SK-N-SH (cell line): ENCODE measurements at regions not wholly inside any gene's neighbourhood (a gene's known extent, or its start where the extent isn't known, plus 50 kb on each side); places are given as distances from the start of the nearest gene placed in this dataset.

Experiments
- CTCF ChIA-PET: fragments of 300-600, 350-600 bp; formaldehyde crosslinking; extraction: SDS; loops from one replicate; lab custom pipeline; 2021; lab: Yijun Ruan, JAX
- POLR2A ChIA-PET: fragments of 350-600 bp; sonication (Branson Sonifier 250); formaldehyde crosslinking; extraction: SDS; loops from one replicate; lab custom pipeline; 2020; ENCODE audit warnings: antibody characterized with exemption, inconsistent platforms; lab: Yijun Ruan, JAX
- DNase-seq: peaks from one replicate; pipeline ENCODE4 v3.0.0; 2012
- H2AFZ ChIP-seq: fragments of 200-600 bp; sonication (generic); 2 replicates; pipeline ENCODE4 v1.8.1; 2016; ENCODE audit warnings: antibody characterized with exemption, mild to moderate bottlenecking, low read depth
- H3F3A ChIP-seq: fragments of 200-600 bp; sonication (generic); replicated peaks from 2 replicates; pipeline ENCODE3; 2016; ENCODE audit warnings: antibody characterized with exemption, mild to moderate bottlenecking; ENCODE audit not compliant: insufficient read depth
- H3K27ac ChIP-seq, 2 experiments: fragments of 200-500 bp in 1 of 2; fragments of 200-600 bp in 1 of 2; sonication (Bioruptor generic) in 1 of 2; sonication (generic), shearing (Covaris generic) in 1 of 2; 2 replicates each; pipeline versions ENCODE4 v1.5.1 to v1.6.1; 2014 to 2016; ENCODE audit warnings: low read depth in 2 of 2, inconsistent platforms in 1 of 2, low read length in 1 of 2, mild to moderate bottlenecking in 1 of 2, mixed read lengths in 1 of 2
- H3K27me3 ChIP-seq: fragments of 200-600 bp; sonication (generic), shearing (Covaris generic); 2 replicates; pipeline ENCODE4 v1.6.1; 2016; ENCODE audit warnings: mixed run types; ENCODE audit not compliant: insufficient read depth
- H3K36me3 ChIP-seq, 2 experiments: fragments of 200-500 bp in 1 of 2; fragments of 200-600 bp in 1 of 2; sonication (Bioruptor generic) in 1 of 2; sonication (generic) in 1 of 2; replicated peaks in 1 of 2; 2 replicates each; pipeline versions ENCODE3 to v1.5.1; 2014 to 2016; ENCODE audit warnings: low read length in 1 of 2, mild to moderate bottlenecking in 1 of 2; ENCODE audit not compliant: insufficient read depth in 2 of 2, control insufficient read depth in 1 of 2
- H3K4me1 ChIP-seq, 2 experiments: fragments of 200-500 bp in 1 of 2; fragments of 200-600 bp in 1 of 2; sonication (Bioruptor generic) in 1 of 2; sonication (generic), shearing (Covaris generic) in 1 of 2; 2 replicates each; pipeline versions ENCODE4 v1.5.1 to v1.6.1; 2014 to 2016; ENCODE audit warnings: low read depth in 1 of 2, low read length in 1 of 2, mixed run types in 1 of 2; ENCODE audit not compliant: insufficient read depth in 2 of 2, control insufficient read depth in 1 of 2
- H3K4me2 ChIP-seq: fragments of 200-600 bp; sonication (generic), shearing (Covaris generic); 2 replicates; pipeline ENCODE4 v1.6.1; 2017; ENCODE audit warnings: mixed run types
- H3K4me3 ChIP-seq, 2 experiments: fragments of 200-500 bp in 1 of 2; fragments of 200-600 bp in 1 of 2; sonication (Bioruptor generic) in 1 of 2; sonication (generic), shearing (Covaris generic) in 1 of 2; 2 replicates each; pipeline versions ENCODE4 v1.5.1 to v1.8.1; 2014 to 2016; ENCODE audit warnings: low read depth in 2 of 2, inconsistent platforms in 1 of 2, low read length in 1 of 2, mild to moderate bottlenecking in 1 of 2, mixed read lengths in 1 of 2, moderate library complexity in 1 of 2
- H3K79me2 ChIP-seq: fragments of 200-600 bp; sonication (generic); 2 replicates; pipeline ENCODE4 v1.8.1; 2017; ENCODE audit warnings: mild to moderate bottlenecking; ENCODE audit not compliant: insufficient read depth
- H3K9ac ChIP-seq: fragments of 200-600 bp; sonication (generic); 2 replicates; pipeline ENCODE4 v1.6.1; 2017; ENCODE audit warnings: mixed run types
- H3K9me2 ChIP-seq: fragments of 200-600 bp; sonication (generic); 2 replicates; pipeline ENCODE4 v1.6.1; 2017; ENCODE audit warnings: mixed run types
- H3K9me3 ChIP-seq: fragments of 200-600 bp; sonication (generic); 2 replicates; pipeline ENCODE4 v1.6.1; 2017; ENCODE audit warnings: mixed run types, mild to moderate bottlenecking, moderate library complexity
- H4K20me1 ChIP-seq: fragments of 200-600 bp; sonication (generic); 2 replicates; pipeline ENCODE4 v1.6.1; 2017; ENCODE audit warnings: mild to moderate bottlenecking, mixed run types; ENCODE audit not compliant: insufficient read depth
- CHD2 ChIP-seq: fragments of 150-350 bp; IDR thresholded peaks from 2 replicates; pipeline ENCODE4 v1.6.1; 2018; ENCODE audit warnings: low read length; ENCODE audit not compliant: partially characterized antibody
- ELF1 ChIP-seq: IDR thresholded peaks from 2 replicates; pipeline ENCODE4 v1.4.0; 2012
- EZH2phosphoT487 ChIP-seq: fragments of 200-600 bp; sonication (generic); IDR thresholded peaks from 2 replicates; pipeline ENCODE4 v1.6.1; 2017; ENCODE audit warnings: low read depth, mixed run types, mild to moderate bottlenecking, antibody characterized with exemption, moderate library complexity, borderline replicate concordance
- FOSL2 ChIP-seq: IDR thresholded peaks from 2 replicates; pipeline ENCODE4 v1.4.0; 2012; ENCODE audit warnings: low read depth, mild to moderate bottlenecking, moderate library complexity, borderline replicate concordance
- GABPA ChIP-seq: IDR thresholded peaks from 2 replicates; pipeline ENCODE4 v1.4.0; 2012; ENCODE audit warnings: low read depth, mild to moderate bottlenecking
- JUND ChIP-seq: IDR thresholded peaks from 2 replicates; pipeline ENCODE4 v1.4.0; 2012
- RCOR1 ChIP-seq: fragments of 150-350 bp; IDR thresholded peaks from 2 replicates; pipeline ENCODE4 v1.6.1; 2017; ENCODE audit warnings: antibody characterized with exemption, low read length
- RFX5 ChIP-seq: IDR thresholded peaks from 2 replicates; pipeline ENCODE4 v1.6.1; 2012; ENCODE audit warnings: mild to moderate bottlenecking, improper control_type of control experiment, low read length
- SIN3A ChIP-seq: IDR thresholded peaks from 2 replicates; pipeline ENCODE4 v1.6.1; 2012; ENCODE audit warnings: low read depth, mild to moderate bottlenecking, low read length, moderate library complexity, borderline replicate concordance
- SMC3 ChIP-seq: IDR thresholded peaks from 2 replicates; pipeline ENCODE4 v1.6.1; 2012; ENCODE audit warnings: low read depth, low read length, improper control_type of control experiment
- WGBS: methylation state at CpG from one replicate; pipeline ENCODE4 v1.1.6; 2017; ENCODE audit warnings: low lambda C conversion rate; 5-methylcytosine and 5-hydroxymethylcytosine counted together
- TF ChIP-seq, protein P1 (sequence below): fragments of 150-350 bp; IDR thresholded peaks from 2 replicates; pipeline ENCODE4 v1.6.1; 2016; ENCODE audit warnings: mild to moderate bottlenecking, low read depth, low read length
- TF ChIP-seq, protein P2 (sequence below): IDR thresholded peaks from 2 replicates; pipeline ENCODE4; 2012
- TF ChIP-seq, protein P3 (sequence below): IDR thresholded peaks from 2 replicates; pipeline ENCODE4 v1.4.0; 2012; ENCODE audit warnings: low read depth, borderline replicate concordance
- TF ChIP-seq, protein P4 (sequence below): IDR thresholded peaks from 2 replicates; pipeline ENCODE4 v1.4.0; 2012; ENCODE audit warnings: low read depth, borderline replicate concordance
- TF ChIP-seq, protein P5 (sequence below): IDR thresholded peaks from 2 replicates; pipeline ENCODE4 v1.6.1; 2012; ENCODE audit warnings: mild to moderate bottlenecking, low read depth, low read length, moderate library complexity

DNA sequence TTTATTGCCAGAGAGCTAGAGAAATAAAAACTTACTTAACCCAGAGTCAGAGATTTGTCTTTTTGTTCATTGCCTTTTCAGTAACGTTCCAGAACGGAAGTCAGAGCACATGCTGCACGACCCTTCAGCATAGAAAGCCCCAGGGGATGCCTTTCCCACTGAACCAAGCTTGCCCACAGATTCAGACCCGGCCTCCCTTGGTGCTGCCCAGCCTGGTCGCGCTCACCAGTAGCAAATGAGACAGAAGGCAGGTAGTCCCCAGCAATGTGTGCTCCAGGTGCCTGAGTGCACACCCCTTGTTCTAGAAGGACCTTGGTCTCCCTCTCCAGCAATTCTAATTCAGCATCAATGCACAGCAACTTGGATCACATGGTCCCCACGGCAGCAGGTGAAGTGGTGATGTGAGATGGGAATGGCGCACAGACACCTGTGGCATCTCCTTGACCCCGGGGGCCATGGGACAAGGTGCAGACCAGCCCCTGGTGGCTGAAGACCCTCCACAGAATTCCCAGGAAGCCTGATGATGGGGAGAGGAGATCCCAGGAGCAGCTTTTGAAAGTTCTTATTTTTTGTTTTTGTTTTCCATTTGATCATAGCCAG is 91.8 kb upstream of the IQSEC1 start:
- ChIA-PET POLR2A (no interaction called here), CTCF (interaction anchor here (1.9 kb wide), 1 partner anchor 73 kb away, joined by 4 read pairs; no protein-coding TSS in a partner anchor)
- H3K27ac ChIP-seq, result no peak overlapping the region
- no peak overlapping the region for H3K9ac ChIP-seq
- 54% methylated on average over 7 of the region's 9 CpGs for WGBS
- H3K4me3 ChIP-seq, result no peak overlapping the region
- H3K79me2 ChIP-seq, result no peaks in the 10 kb centered on the region
- no peaks in the 10 kb centered on the region for H3K9me2 ChIP-seq
- no peaks in the 10 kb centered on the region for H3K36me3 ChIP-seq
- no peaks in the 10 kb centered on the region; the same call in 1 of the 2 replicates for H3K27me3 ChIP-seq
- TF ChIP-seq FOSL2 (no peak), CHD2 (no peak), GABPA (no peak), SIN3A (no peak), SMC3 (no peak), EZH2phosphoT487 (no peak), RFX5 (no peak), ELF1 (no peak), RCOR1 (no peak), JUND (no peak)
- TF ChIP-seq, protein P1, sequence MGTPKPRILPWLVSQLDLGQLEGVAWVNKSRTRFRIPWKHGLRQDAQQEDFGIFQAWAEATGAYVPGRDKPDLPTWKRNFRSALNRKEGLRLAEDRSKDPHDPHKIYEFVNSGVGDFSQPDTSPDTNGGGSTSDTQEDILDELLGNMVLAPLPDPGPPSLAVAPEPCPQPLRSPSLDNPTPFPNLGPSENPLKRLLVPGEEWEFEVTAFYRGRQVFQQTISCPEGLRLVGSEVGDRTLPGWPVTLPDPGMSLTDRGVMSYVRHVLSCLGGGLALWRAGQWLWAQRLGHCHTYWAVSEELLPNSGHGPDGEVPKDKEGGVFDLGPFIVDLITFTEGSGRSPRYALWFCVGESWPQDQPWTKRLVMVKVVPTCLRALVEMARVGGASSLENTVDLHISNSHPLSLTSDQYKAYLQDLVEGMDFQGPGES, result no peak
- TF ChIP-seq, protein P2, sequence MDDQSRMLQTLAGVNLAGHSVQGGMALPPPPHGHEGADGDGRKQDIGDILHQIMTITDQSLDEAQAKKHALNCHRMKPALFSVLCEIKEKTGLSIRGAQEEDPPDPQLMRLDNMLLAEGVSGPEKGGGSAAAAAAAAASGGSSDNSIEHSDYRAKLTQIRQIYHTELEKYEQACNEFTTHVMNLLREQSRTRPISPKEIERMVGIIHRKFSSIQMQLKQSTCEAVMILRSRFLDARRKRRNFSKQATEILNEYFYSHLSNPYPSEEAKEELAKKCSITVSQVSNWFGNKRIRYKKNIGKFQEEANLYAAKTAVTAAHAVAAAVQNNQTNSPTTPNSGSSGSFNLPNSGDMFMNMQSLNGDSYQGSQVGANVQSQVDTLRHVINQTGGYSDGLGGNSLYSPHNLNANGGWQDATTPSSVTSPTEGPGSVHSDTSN, result no peak
- TF ChIP-seq, protein P3, sequence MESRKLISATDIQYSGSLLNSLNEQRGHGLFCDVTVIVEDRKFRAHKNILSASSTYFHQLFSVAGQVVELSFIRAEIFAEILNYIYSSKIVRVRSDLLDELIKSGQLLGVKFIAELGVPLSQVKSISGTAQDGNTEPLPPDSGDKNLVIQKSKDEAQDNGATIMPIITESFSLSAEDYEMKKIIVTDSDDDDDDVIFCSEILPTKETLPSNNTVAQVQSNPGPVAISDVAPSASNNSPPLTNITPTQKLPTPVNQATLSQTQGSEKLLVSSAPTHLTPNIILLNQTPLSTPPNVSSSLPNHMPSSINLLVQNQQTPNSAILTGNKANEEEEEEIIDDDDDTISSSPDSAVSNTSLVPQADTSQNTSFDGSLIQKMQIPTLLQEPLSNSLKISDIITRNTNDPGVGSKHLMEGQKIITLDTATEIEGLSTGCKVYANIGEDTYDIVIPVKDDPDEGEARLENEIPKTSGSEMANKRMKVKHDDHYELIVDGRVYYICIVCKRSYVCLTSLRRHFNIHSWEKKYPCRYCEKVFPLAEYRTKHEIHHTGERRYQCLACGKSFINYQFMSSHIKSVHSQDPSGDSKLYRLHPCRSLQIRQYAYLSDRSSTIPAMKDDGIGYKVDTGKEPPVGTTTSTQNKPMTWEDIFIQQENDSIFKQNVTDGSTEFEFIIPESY, result no peak
- TF ChIP-seq, protein P4, sequence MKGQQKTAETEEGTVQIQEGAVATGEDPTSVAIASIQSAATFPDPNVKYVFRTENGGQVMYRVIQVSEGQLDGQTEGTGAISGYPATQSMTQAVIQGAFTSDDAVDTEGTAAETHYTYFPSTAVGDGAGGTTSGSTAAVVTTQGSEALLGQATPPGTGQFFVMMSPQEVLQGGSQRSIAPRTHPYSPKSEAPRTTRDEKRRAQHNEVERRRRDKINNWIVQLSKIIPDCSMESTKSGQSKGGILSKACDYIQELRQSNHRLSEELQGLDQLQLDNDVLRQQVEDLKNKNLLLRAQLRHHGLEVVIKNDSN, result no peak
- TF ChIP-seq, protein P5, sequence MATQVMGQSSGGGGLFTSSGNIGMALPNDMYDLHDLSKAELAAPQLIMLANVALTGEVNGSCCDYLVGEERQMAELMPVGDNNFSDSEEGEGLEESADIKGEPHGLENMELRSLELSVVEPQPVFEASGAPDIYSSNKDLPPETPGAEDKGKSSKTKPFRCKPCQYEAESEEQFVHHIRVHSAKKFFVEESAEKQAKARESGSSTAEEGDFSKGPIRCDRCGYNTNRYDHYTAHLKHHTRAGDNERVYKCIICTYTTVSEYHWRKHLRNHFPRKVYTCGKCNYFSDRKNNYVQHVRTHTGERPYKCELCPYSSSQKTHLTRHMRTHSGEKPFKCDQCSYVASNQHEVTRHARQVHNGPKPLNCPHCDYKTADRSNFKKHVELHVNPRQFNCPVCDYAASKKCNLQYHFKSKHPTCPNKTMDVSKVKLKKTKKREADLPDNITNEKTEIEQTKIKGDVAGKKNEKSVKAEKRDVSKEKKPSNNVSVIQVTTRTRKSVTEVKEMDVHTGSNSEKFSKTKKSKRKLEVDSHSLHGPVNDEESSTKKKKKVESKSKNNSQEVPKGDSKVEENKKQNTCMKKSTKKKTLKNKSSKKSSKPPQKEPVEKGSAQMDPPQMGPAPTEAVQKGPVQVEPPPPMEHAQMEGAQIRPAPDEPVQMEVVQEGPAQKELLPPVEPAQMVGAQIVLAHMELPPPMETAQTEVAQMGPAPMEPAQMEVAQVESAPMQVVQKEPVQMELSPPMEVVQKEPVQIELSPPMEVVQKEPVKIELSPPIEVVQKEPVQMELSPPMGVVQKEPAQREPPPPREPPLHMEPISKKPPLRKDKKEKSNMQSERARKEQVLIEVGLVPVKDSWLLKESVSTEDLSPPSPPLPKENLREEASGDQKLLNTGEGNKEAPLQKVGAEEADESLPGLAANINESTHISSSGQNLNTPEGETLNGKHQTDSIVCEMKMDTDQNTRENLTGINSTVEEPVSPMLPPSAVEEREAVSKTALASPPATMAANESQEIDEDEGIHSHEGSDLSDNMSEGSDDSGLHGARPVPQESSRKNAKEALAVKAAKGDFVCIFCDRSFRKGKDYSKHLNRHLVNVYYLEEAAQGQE, result no peak
- no peaks in the 10 kb centered on the region for H3F3A ChIP-seq
- no peak for DNase-seq
- no peak overlapping the region for H3K4me2 ChIP-seq
- H3K4me1 ChIP-seq, result peaks cover 0 to 10% of the 10 kb centered on the region in 2 experiments; a peak in 1 of 4 replicates
- H3K9me3 ChIP-seq, result no peaks in the 10 kb centered on the region
- no peaks in the 10 kb centered on the region for H4K20me1 ChIP-seq
- no peak overlapping the region for H2AFZ ChIP-seq
